ENCODE measurements at regions not wholly inside any gene's neighbourhood (a gene's known extent, or its start where the extent isn't known, plus 50 kb on each side); places are given as distances from the start of the nearest gene placed in this dataset.

DNA sequence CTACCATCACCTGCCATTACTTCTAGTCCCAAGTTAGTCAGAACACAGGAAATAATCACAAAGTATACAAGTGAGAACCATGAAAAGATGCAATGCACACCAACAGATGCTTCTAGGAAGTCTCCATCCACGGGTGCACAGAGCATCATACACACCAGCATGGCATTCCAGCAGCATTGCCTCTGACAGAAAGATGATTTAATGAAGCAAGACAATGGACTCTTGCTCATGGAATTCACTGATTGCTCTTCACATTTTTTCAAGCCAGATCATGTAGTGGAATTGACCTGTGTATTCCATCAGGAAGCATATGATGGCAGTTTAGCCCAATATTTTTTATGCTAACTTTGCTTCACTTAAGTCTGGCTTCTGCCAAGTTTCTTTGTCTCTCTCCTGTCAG, 406.3 kb upstream of the RGS17 start:
- WGBS (ENCODE audit: insufficient coverage, low coverage, low lambda C conversion rate, missing lambda C conversion rate), result 54% methylated on average over 1 of the region's 1 CpG
- intact Hi-C loops (cut with DNase I), result no loop called here
- DNase-seq (no peak), ATAC-seq (no peak)
- Histone ChIP-seq H3K36me3 (no peaks in the 10 kb centered on the region), H3K4me3 (no peak overlapping the region), H3K4me1 (no peaks in the 10 kb centered on the region), H3K27ac (no peak overlapping the region), H3K9me3 (no peaks in the 10 kb centered on the region), H3K27me3 (no peaks in the 10 kb centered on the region)
- no peak for TF ChIP-seq POLR2A (IDR thresholded peaks at IDR 0.05)
- TF ChIP-seq, protein P1, sequence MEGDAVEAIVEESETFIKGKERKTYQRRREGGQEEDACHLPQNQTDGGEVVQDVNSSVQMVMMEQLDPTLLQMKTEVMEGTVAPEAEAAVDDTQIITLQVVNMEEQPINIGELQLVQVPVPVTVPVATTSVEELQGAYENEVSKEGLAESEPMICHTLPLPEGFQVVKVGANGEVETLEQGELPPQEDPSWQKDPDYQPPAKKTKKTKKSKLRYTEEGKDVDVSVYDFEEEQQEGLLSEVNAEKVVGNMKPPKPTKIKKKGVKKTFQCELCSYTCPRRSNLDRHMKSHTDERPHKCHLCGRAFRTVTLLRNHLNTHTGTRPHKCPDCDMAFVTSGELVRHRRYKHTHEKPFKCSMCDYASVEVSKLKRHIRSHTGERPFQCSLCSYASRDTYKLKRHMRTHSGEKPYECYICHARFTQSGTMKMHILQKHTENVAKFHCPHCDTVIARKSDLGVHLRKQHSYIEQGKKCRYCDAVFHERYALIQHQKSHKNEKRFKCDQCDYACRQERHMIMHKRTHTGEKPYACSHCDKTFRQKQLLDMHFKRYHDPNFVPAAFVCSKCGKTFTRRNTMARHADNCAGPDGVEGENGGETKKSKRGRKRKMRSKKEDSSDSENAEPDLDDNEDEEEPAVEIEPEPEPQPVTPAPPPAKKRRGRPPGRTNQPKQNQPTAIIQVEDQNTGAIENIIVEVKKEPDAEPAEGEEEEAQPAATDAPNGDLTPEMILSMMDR (IDR thresholded peaks at IDR 0.05), result no peak

GRCh38 chr6:153526479-153526878, 395.4 kb upstream of the RGS17 start:
- H3K27ac ChIP-seq, result no peak overlapping the region
- no peaks in the 10 kb centered on the region for H3K9me3 ChIP-seq
- TF ChIP-seq POLR2A (IDR thresholded peaks at IDR 0.05), result no peak
- TF ChIP-seq, protein P1 (IDR thresholded peaks at IDR 0.05), result no peak

DNA sequence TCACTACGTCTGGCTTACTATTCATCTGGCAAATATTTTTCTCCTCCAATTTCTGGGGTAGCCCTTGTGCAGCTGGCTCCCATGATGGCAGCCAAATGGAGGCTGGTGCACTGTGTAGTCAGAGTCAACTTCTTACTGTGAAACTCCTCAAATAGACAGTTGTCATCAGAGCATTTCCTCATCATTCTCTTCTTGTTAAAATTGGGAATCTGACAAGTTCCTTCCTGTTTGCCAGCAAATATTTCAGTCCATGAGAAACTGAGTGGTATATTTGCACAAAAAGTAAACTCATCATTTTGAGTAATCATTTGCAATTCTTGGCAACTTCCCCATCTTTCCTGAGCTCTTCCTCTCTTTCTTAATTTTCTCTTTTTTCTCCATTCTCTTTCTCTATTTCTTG, 394.9 kb upstream of the RGS17 start:
- no peak for TF ChIP-seq POLR2A (IDR thresholded peaks at IDR 0.05)
- TF ChIP-seq, protein P1 (IDR thresholded peaks at IDR 0.05), result no peak
- Histone ChIP-seq H3K27ac (no peak overlapping the region), H3K36me3 (no peaks in the 10 kb centered on the region), H3K4me3 (no peak overlapping the region), H3K9me3 (no peaks in the 10 kb centered on the region), H3K4me1 (no peaks in the 10 kb centered on the region), H3K27me3 (no peaks in the 10 kb centered on the region)
- ATAC-seq (no peak), DNase-seq (no peak)
- WGBS (ENCODE audit: insufficient coverage, low coverage, low lambda C conversion rate, missing lambda C conversion rate), result 21% methylated on average over 1 of the region's 1 CpG
- intact Hi-C loops (cut with DNase I), result no loop called here

More at GRCh38 chr6:153526479-153526878, 395.4 kb upstream of the RGS17 start:
- 28% methylated on average over 3 of the region's 3 CpGs for WGBS (ENCODE audit: insufficient coverage, low coverage, low lambda C conversion rate, missing lambda C conversion rate)
- DNase-seq (no peak), ATAC-seq (no peak)
- H3K27me3 ChIP-seq, result no peaks in the 10 kb centered on the region
- no peaks in the 10 kb centered on the region for H3K36me3 ChIP-seq
- no peak overlapping the region for H3K4me3 ChIP-seq
- H3K4me1 ChIP-seq, result no peaks in the 10 kb centered on the region
- intact Hi-C loops (cut with DNase I), result no loop called here

GRCh38 chr6:153523390-153523789, 392.3 kb upstream of the RGS17 start:
- H3K4me3 ChIP-seq, result no peak overlapping the region
- H3K27me3 ChIP-seq, result no peaks in the 10 kb centered on the region
- intact Hi-C loops (cut with DNase I), result no loop called here
- TF ChIP-seq, protein P1 (IDR thresholded peaks at IDR 0.05), result no peak
- no peak for TF ChIP-seq POLR2A (IDR thresholded peaks at IDR 0.05)
- no peak overlapping the region for H3K27ac ChIP-seq
- DNase-seq, result no peak
- H3K36me3 ChIP-seq, result no peaks in the 10 kb centered on the region
- ATAC-seq, result no peak
- H3K4me1 ChIP-seq, result no peaks in the 10 kb centered on the region
- H3K9me3 ChIP-seq, result no peaks in the 10 kb centered on the region

DNA sequence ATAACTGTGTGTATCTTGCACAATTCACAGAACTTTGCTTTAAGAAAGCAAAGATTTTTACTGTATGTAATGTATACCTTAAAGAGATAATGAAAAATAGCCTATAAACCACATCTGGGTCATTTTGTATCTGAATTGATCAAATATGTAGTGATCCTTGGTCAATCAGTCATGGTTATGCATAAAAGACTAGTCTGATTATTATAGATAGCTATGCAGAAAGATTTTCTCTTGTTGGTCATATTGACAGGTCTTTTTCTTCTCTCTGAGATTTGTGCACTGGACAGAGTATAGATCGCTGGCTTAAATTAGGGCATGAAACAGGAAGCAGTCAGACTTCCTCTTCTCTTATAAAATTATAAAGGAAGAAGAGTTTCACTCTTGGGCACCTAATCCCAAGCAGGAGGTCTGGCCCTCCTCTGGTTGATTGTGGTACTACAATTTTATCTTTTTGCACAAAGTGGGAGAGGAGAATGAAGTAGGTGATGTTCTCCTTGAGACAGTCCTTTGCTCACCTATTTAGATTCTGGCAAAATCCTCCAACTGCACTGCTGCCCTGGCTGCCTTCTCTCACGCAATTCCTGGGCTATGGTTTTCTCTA, 380.9 kb upstream of the RGS17 start:
- no peak for DNase-seq

More for the DNA sequence above, 380.9 kb upstream of the RGS17 start:
- Histone ChIP-seq H3K9me3 (no peaks in the 10 kb centered on the region), H3K36me3 (no peaks in the 10 kb centered on the region), H3K4me3 (no peak overlapping the region), H3K27ac (no peak overlapping the region), H3K4me1 (no peaks in the 10 kb centered on the region), H3K27me3 (no peaks in the 10 kb centered on the region)
- peak; percentile 79 to 87 (median 81) for ATAC-seq
- TF ChIP-seq, protein P1 (IDR thresholded peaks at IDR 0.05), result peak; percentile 59 to 73 (median 64)
- TF ChIP-seq POLR2A (IDR thresholded peaks at IDR 0.05), result no peak
- intact Hi-C loops (cut with DNase I), result loop anchor here (10.0 kb wide), 1 partner anchor 477 kb away; no protein-coding TSS in a partner anchor
- 5% methylated on average over 2 of the region's 2 CpGs for WGBS (ENCODE audit: insufficient coverage, low coverage, low lambda C conversion rate, missing lambda C conversion rate)

All from right lobe of liver (tissue), 6 donors.